GM23338 (cell line): ENCODE measurements at regions not wholly inside any gene's neighbourhood (a gene's known extent, or its start where the extent isn't known, plus 50 kb on each side); places are given as distances from the start of the nearest gene placed in this dataset.

Experiments
- ATAC-seq: fragments of 200-7000 bp; cut with Tn5 transposase; 3 replicates; pipeline ENCODE4 v1.9.1; 2020
- DNase-seq: peaks from one replicate; pipeline ENCODE4 v3.0.0-alpha.2; 2015; ENCODE audit warnings: low spot score
- H2AFZ ChIP-seq: fragments of 200-600 bp; sonication (generic); 2 replicates; pipeline ENCODE4 v1.8.0; 2016; ENCODE audit warnings: antibody characterized with exemption, mild to moderate bottlenecking, moderate library complexity
- H3F3A ChIP-seq: fragments of 200-600 bp; sonication (generic); replicated peaks from 2 replicates; pipeline ENCODE4 v1.8.0; 2017; ENCODE audit warnings: antibody characterized with exemption, mixed run types, low read depth
- H3K27ac ChIP-seq: fragments of 200-600 bp; sonication (generic); 2 replicates; pipeline ENCODE4 v1.6.1; 2016; ENCODE audit warnings: low read depth
- H3K27me3 ChIP-seq: fragments of 200-600 bp; sonication (generic); 2 replicates; pipeline ENCODE4 v1.8.0; 2016; ENCODE audit warnings: mild to moderate bottlenecking, mixed run types, moderate library complexity; ENCODE audit not compliant: insufficient read depth
- H3K36me3 ChIP-seq: fragments of 200-600 bp; sonication (generic); 2 replicates; pipeline ENCODE4 v1.8.0; 2016; ENCODE audit warnings: mild to moderate bottlenecking; ENCODE audit not compliant: insufficient read depth
- H3K4me1 ChIP-seq: fragments of 200-600 bp; sonication (generic); 2 replicates; pipeline ENCODE4 v1.8.0; 2016; ENCODE audit warnings: mild to moderate bottlenecking, moderate library complexity; ENCODE audit not compliant: insufficient read depth
- H3K4me2 ChIP-seq: fragments of 200-600 bp; sonication (generic); 2 replicates; pipeline ENCODE4 v1.7.1; 2017; ENCODE audit warnings: mixed run types
- H3K4me3 ChIP-seq: fragments of 200-600 bp; sonication (generic); 2 replicates; pipeline ENCODE4 v1.6.1; 2016; ENCODE audit warnings: mixed run types
- H3K79me2 ChIP-seq: fragments of 200-600 bp; sonication (generic); replicated peaks from 2 replicates; pipeline ENCODE4 v1.8.0; 2017; ENCODE audit warnings: mild to moderate bottlenecking; ENCODE audit not compliant: insufficient read depth
- H3K9me2 ChIP-seq: fragments of 200-600 bp; sonication (generic); 2 replicates; pipeline ENCODE4 v1.8.0; 2017; ENCODE audit not compliant: insufficient read depth
- H4K20me1 ChIP-seq: fragments of 200-600 bp; sonication (generic); replicated peaks from 2 replicates; pipeline ENCODE4 v1.8.0; 2017; ENCODE audit warnings: mild to moderate bottlenecking; ENCODE audit not compliant: insufficient read depth
- H3K27ac Mint-ChIP-seq: 2 replicates; pipeline ENCODE4 v1.8.0; 2020; ENCODE audit warnings: inconsistent platforms, mild to moderate bottlenecking, moderate library complexity, mixed read lengths
- H3K27me3 Mint-ChIP-seq: 3 replicates; pipeline ENCODE4 v1.8.0; 2022; ENCODE audit warnings: low read depth, mild to moderate bottlenecking, moderate library complexity, mixed read lengths, inconsistent platforms; ENCODE audit not compliant: insufficient read depth, poor library complexity
- H3K36me3 Mint-ChIP-seq: 3 replicates; pipeline ENCODE4 v1.8.0; 2021; ENCODE audit warnings: low read depth, mild to moderate bottlenecking, inconsistent platforms, moderate library complexity, mixed read lengths
- H3K4me1 Mint-ChIP-seq: 3 replicates; pipeline ENCODE4 v1.8.0; 2020; ENCODE audit warnings: mild to moderate bottlenecking, inconsistent platforms, mixed read lengths
- H3K4me3 Mint-ChIP-seq: 3 replicates; pipeline ENCODE4 v1.8.0; 2021; ENCODE audit warnings: moderate library complexity, mild to moderate bottlenecking, inconsistent platforms, mixed read lengths
- H3K9me3 Mint-ChIP-seq: 3 replicates; pipeline ENCODE4 v1.8.0; 2020; ENCODE audit warnings: moderate library complexity, mild to moderate bottlenecking, inconsistent platforms, mixed read lengths
- CREB1 ChIP-seq: fragments of 250-450 bp; sonication (Bioruptor Pico); IDR thresholded peaks from 2 replicates; pipeline ENCODE4 v1.5.0; 2020; ENCODE audit warnings: low read depth, mild to moderate bottlenecking, moderate library complexity
- EZH2 ChIP-seq: fragments of 200-600 bp; sonication (generic); IDR thresholded peaks from one replicate; pipeline ENCODE4 v1.8.0; 2017; ENCODE audit warnings: antibody characterized with exemption, mild to moderate bottlenecking, low read depth; ENCODE audit not compliant: unreplicated experiment
- EZH2phosphoT487 ChIP-seq: fragments of 200-600 bp; sonication (generic); IDR thresholded peaks from one replicate; pipeline ENCODE4 v1.8.1; 2018; ENCODE audit warnings: antibody characterized with exemption; ENCODE audit not compliant: unreplicated experiment
- JUNB ChIP-seq: IDR thresholded peaks from one replicate; pipeline ENCODE4 v1.6.1; 2016; ENCODE audit warnings: antibody characterized with exemption; ENCODE audit not compliant: unreplicated experiment
- NANOG ChIP-seq: IDR thresholded peaks from 2 replicates; pipeline ENCODE4 v1.6.1; 2016; ENCODE audit warnings: antibody characterized with exemption, borderline replicate concordance
- POLR2AphosphoS5 ChIP-seq: IDR thresholded peaks from 2 replicates; pipeline ENCODE4 v1.6.1; 2016; ENCODE audit warnings: antibody characterized with exemption, low read depth
- STAT1 ChIP-seq: IDR thresholded peaks from one replicate; pipeline ENCODE4 v1.6.1; 2016; ENCODE audit warnings: antibody characterized with exemption; ENCODE audit not compliant: unreplicated experiment
- ZNF114 ChIP-seq: fragments of 250-450 bp; sonication (Bioruptor Pico); IDR thresholded peaks from 2 replicates; pipeline ENCODE4 v1.5.0; 2020; ENCODE audit warnings: mild to moderate bottlenecking, moderate library complexity
- ZNF331 ChIP-seq: fragments of 250-450 bp; sonication (Bioruptor Pico); IDR thresholded peaks from 2 replicates; pipeline ENCODE4 v1.5.0; 2020; ENCODE audit warnings: low read depth, mild to moderate bottlenecking, moderate library complexity
- ZNF462 ChIP-seq: fragments of 250-450 bp; sonication (Bioruptor Pico); IDR thresholded peaks from 2 replicates; pipeline ENCODE4 v1.5.0; 2020; ENCODE audit warnings: mild to moderate bottlenecking, moderate library complexity
- TF ChIP-seq, protein P1 (sequence below): IDR thresholded peaks from one replicate; pipeline ENCODE4 v1.6.1; 2018; ENCODE audit warnings: antibody characterized with exemption; ENCODE audit not compliant: unreplicated experiment
- TF ChIP-seq, protein P2 (sequence below), 2 experiments: fragments of 200-600 bp in 1 of 2; sonication (generic) in 1 of 2; conservative IDR thresholded peaks; 2 replicates each; pipeline versions ENCODE4 v1.5.1 to v1.6.1; 2016 to 2017; ENCODE audit warnings: antibody characterized with exemption in 2 of 2, low read depth in 2 of 2, mild to moderate bottlenecking in 2 of 2, moderate library complexity in 1 of 2
- TF ChIP-seq, protein P3 (sequence below): IDR thresholded peaks from 2 replicates; pipeline ENCODE4 v1.6.1; 2016; ENCODE audit warnings: antibody characterized with exemption

GRCh38 chr2:59691518-59692190, 861.8 kb downstream of the BCL11A start:
- no peaks in the 10 kb centered on the region for H3K27me3 ChIP-seq
- no peaks in the 10 kb centered on the region for H3K36me3 ChIP-seq
- peaks cover 5% of the 10 kb centered on the region; the same call in 2 of the 3 replicates for H3K4me1 Mint-ChIP-seq
- peaks cover 7% of the 10 kb centered on the region; the same call in 2 of the 3 replicates for H3K9me3 Mint-ChIP-seq
- no peaks in the 10 kb centered on the region for H3F3A ChIP-seq
- DNase-seq (peak; percentile 3), ATAC-seq (peak; percentile 44; the same call in 1 of the 3 replicates)
- no peak overlapping the region for H3K4me3 ChIP-seq
- no peaks in the 10 kb centered on the region for H4K20me1 ChIP-seq
- TF ChIP-seq NANOG (no peak), ZNF462 (CRISPR knock-in tag) (no peak), JUNB (no peak), POLR2AphosphoS5 (no peak), ZNF114 (CRISPR knock-in tag) (no peak), STAT1 (no peak), EZH2phosphoT487 (no peak), ZNF331 (CRISPR knock-in tag) (no peak), CREB1 (no peak), EZH2 (no peak)
- TF ChIP-seq, protein P1, sequence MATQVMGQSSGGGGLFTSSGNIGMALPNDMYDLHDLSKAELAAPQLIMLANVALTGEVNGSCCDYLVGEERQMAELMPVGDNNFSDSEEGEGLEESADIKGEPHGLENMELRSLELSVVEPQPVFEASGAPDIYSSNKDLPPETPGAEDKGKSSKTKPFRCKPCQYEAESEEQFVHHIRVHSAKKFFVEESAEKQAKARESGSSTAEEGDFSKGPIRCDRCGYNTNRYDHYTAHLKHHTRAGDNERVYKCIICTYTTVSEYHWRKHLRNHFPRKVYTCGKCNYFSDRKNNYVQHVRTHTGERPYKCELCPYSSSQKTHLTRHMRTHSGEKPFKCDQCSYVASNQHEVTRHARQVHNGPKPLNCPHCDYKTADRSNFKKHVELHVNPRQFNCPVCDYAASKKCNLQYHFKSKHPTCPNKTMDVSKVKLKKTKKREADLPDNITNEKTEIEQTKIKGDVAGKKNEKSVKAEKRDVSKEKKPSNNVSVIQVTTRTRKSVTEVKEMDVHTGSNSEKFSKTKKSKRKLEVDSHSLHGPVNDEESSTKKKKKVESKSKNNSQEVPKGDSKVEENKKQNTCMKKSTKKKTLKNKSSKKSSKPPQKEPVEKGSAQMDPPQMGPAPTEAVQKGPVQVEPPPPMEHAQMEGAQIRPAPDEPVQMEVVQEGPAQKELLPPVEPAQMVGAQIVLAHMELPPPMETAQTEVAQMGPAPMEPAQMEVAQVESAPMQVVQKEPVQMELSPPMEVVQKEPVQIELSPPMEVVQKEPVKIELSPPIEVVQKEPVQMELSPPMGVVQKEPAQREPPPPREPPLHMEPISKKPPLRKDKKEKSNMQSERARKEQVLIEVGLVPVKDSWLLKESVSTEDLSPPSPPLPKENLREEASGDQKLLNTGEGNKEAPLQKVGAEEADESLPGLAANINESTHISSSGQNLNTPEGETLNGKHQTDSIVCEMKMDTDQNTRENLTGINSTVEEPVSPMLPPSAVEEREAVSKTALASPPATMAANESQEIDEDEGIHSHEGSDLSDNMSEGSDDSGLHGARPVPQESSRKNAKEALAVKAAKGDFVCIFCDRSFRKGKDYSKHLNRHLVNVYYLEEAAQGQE, result no peak
- TF ChIP-seq, protein P2, sequence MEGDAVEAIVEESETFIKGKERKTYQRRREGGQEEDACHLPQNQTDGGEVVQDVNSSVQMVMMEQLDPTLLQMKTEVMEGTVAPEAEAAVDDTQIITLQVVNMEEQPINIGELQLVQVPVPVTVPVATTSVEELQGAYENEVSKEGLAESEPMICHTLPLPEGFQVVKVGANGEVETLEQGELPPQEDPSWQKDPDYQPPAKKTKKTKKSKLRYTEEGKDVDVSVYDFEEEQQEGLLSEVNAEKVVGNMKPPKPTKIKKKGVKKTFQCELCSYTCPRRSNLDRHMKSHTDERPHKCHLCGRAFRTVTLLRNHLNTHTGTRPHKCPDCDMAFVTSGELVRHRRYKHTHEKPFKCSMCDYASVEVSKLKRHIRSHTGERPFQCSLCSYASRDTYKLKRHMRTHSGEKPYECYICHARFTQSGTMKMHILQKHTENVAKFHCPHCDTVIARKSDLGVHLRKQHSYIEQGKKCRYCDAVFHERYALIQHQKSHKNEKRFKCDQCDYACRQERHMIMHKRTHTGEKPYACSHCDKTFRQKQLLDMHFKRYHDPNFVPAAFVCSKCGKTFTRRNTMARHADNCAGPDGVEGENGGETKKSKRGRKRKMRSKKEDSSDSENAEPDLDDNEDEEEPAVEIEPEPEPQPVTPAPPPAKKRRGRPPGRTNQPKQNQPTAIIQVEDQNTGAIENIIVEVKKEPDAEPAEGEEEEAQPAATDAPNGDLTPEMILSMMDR (conservative IDR thresholded peaks at IDR 0.05; ENCODE audit: low read depth in 2 of 2), result no peak
- TF ChIP-seq, protein P3, sequence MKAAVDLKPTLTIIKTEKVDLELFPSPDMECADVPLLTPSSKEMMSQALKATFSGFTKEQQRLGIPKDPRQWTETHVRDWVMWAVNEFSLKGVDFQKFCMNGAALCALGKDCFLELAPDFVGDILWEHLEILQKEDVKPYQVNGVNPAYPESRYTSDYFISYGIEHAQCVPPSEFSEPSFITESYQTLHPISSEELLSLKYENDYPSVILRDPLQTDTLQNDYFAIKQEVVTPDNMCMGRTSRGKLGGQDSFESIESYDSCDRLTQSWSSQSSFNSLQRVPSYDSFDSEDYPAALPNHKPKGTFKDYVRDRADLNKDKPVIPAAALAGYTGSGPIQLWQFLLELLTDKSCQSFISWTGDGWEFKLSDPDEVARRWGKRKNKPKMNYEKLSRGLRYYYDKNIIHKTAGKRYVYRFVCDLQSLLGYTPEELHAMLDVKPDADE, result no peak
- no peaks in the 10 kb centered on the region for H3K9me2 ChIP-seq
- no peak overlapping the region for H3K4me3 Mint-ChIP-seq
- H3K4me1 ChIP-seq, result peaks cover 4% of the 10 kb centered on the region; the same call in 1 of the 2 replicates
- no peak overlapping the region for H3K4me2 ChIP-seq
- H3K36me3 Mint-ChIP-seq, result peaks cover 4% of the 10 kb centered on the region; the same call in 2 of the 3 replicates
- H3K27ac ChIP-seq, result no peak overlapping the region
- H2AFZ ChIP-seq, result peak overlapping the region; percentile 33; the same call in 1 of the 2 replicates
- H3K79me2 ChIP-seq, result no peaks in the 10 kb centered on the region
- H3K27me3 Mint-ChIP-seq, result no peaks in the 10 kb centered on the region
- H3K27ac Mint-ChIP-seq, result no peak overlapping the region; the same call in 1 of the 2 replicates
